NCI-H2196 treated with DMSO at 0.1 percent for 48 hours (cell line): ENCODE measurements at regions not wholly inside any gene's neighbourhood (a gene's known extent, or its start where the extent isn't known, plus 50 kb on each side); places are given as distances from the start of the nearest gene placed in this dataset.
A peak's percentile ranks its signal among the peaks of the same experiment; 100 is the strongest.

Experiments
- DNase-seq: peaks from one replicate; lab custom pipeline; 2025; ENCODE audit not compliant: unreplicated experiment; lab: John Stamatoyannopoulos, UW

- no peak for DNase-seq
These were observed 107.4 kb upstream of the LSM8 start for GRCh38 chr7:118076564-118076963.

DNA sequence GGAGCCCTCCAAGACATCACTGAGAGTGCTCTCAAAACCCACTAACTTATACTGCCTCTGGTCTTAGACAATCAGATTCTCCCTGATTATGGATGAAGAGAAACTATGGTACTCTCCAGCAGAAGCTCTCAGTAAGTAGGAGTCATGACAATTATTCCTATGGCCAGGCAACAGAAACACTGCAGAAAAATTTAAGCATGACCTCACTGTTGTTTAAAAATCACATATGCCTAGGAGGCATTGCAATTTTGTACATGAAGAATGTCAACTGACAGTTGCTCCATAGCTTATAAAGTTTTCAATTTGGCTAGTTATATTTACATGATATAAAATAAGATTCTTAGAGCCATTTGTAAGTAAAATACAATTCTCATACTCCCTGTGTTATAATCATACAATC is 105.9 kb upstream of the LSM8 start:
- no peak for DNase-seq

- no peak for DNase-seq
These were observed 104.6 kb upstream of the LSM8 start for GRCh38 chr7:118079369-118079768.

DNA sequence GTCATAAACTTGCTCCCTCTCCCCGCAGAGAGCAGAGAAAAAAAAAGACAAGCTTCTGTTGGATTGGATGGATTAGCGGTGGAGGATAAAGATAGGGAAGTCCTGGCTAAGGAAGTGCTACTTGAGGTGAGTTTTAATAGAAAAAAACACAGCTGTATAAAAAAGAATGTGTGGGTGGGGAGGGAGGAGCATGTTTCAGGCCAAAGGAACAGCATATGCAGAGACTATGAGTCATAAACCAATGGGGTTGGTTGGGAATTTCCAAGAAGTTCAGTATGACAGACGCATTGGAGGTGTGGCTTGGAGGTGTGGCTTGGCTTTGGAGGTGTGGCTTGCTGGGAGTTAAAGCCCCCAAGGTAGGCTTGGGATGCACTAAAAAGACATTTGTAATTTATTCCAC is 103.0 kb upstream of the LSM8 start:
- DNase-seq: no peak

DNA sequence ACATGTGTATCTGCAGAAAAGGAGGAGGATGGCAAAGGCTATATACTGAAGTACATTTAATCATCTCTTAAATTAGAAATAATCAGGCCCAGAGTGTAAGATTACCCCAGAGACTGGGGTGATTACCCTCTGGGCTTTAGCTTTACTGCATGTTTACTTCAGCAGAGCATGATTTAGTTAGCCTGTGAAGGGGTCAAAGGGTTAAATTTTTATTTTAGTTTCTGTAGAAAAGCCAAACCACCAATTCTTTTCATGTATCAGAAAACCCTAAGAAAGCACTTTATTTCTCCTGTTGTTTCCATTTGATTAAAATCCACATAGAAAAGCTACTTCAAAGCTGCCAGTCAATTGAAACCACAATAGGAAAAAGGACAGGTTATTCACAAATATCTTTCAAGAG is 101.5 kb upstream of the LSM8 start:
- no peak for DNase-seq

DNA sequence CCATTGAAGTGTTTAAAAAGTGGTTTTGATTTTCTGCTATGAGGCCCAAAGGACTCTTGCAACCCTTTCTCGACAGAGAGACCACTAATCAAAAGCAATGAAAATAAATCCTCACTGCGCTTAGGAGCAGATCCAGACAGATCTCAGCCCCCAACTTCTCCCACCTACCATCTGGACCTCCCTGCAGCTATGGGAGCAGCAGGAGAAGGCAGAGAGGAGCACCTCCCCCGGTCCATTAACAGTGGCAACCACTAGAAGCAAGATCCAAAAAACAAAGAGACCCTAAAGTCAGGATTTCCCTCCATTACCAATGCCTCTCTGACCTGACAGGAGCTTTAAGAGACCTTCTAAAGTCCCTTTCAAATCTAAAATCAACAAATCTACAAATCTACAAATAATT is 99.0 kb upstream of the LSM8 start:
- DNase-seq: no peak

GRCh38 chr7:118087126-118087525 is 96.8 kb upstream of the LSM8 start:
- DNase-seq: no peak

DNA sequence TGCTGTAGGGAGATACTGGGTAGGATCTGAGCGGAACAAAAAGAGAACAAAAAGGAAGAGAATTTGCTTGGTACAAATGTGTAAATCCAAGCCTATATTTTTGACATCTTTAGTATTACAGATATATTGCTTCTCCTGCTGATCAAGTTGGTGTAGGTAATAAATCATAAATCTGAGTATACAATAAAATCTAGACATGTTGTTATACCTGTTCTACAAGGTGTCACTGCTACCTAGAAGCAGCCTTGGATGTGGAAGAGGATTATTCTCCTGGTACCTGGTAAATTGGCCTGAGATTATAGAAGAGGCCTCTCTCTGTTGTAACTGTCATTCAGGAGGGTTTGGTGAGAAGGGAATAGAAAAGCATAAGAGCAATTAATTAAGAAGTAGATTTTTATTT is 89.9 kb upstream of the LSM8 start:
- no peak for DNase-seq

DNA sequence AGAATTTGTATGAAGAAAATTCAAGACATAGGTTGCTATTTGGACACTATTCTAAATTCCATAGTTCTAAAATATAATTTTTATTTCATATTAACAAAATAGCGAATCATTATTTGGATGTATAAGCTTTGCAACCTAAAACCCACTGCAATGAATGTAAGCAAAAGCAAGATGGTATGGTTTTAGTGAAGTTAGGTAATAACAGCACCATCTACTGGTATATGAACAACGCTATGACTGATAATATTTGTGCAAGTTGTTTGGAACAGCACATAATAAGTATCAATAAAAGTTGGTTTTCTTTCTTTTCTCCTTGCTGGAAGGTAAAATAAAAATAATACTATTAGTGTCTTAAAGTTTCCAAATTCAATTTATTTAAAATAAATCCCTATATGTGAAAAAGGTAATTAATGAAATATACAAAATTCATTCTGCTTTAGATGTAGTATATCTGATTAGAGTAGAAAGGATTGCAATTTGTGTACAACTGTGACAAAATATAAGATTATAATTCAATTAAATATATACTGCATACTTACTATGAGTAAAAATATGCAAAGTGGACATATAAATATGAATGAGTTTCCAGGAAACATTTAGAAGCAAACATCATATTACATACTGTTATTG is 79.0 kb upstream of the LSM8 start:
- peak; percentile 4 for DNase-seq

DNA sequence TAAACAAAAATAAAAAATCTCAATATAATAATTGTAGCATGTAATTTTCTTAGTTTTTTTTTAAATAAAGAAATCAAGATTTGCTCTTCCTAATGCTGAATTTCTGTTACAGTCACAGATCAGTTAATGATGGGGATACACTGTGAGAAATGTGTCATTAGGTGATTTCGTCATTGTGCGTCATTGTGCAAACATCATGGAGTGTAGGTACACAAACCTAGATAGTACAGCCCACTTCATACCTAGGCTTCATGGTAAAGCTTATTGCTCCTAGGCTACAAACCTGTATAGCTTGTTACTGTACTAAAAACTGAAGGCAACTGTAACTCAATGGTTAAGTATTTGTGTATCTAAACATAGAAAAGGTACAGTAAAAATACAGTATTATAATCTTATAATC is 74.4 kb upstream of the LSM8 start:
- no peak for DNase-seq

- no peak for DNase-seq
These were observed 73.6 kb upstream of the LSM8 start for GRCh38 chr7:118110178-118110925.

DNA sequence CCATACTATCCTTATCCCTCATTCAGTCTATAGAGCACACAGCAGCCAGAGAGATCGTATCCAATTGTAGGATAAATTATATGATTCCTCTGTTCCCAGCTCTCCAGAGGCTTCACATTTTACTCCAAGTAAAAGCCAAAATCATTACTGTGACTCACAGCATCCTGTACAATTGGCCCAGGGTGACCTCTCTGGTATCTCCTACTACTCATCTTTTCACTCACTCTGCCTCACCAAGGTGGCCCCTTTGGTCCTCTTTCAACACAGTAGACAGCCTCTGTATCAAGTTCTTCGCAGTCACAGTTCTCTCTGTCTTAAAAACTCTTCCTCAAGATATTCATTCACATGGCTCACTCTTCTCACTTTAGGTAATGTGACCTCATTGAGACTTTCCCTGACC is 72.6 kb upstream of the LSM8 start:
- no peak for DNase-seq

- no peak for DNase-seq
These were observed 69.8 kb upstream of the LSM8 start for GRCh38 chr7:118114175-118114574.

GRCh38 chr7:118129041-118129795 is 54.7 kb upstream of the LSM8 start:
- no peak for DNase-seq

- no peak for DNase-seq
These were observed 51.2 kb upstream of the LSM8 start for GRCh38 chr7:118132764-118133163.
